Esophagus squamous epithelium (tissue), 5 donors: ENCODE measurements at regions not wholly inside any gene's neighbourhood (a gene's known extent, or its start where the extent isn't known, plus 50 kb on each side); places are given as distances from the start of the nearest gene placed in this dataset.
"Not testable (repeated sequence)": the region's sequence is repeated elsewhere in the genome, so short reads cannot be mapped to it uniquely, and the experiment has no call there.

Source experiments
- DNase-seq: peaks from one replicate; lab custom pipeline; 2025; lab: John Stamatoyannopoulos, UW
- H3K27ac ChIP-seq, 4 donors: fragments of 200-600 bp; sonication (generic); one replicate each; pipeline ENCODE4 v1.5.1; 2016 to 2019; ENCODE audit warnings: mild to moderate bottlenecking in 1 of 4
- H3K27me3 ChIP-seq, 4 donors: fragments of 200-600 bp; sonication (generic); 1 replicate in 3 of 4; 2 replicates in 1 of 4; pipeline versions ENCODE4 v1.5.1 to v1.6.0; 2017 to 2021; ENCODE audit warnings: antibody characterized with exemption in 1 of 4
- H3K36me3 ChIP-seq, 3 donors: fragments of 200-600 bp; sonication (generic); one replicate each; pipeline ENCODE4 v1.5.1; 2016 to 2019
- H3K4me1 ChIP-seq, 3 donors: fragments of 200-600 bp; sonication (generic); one replicate each; pipeline ENCODE4 v1.5.1; 2017 to 2019
- H3K4me3 ChIP-seq, 4 donors: fragments of 200-600 bp; sonication (generic); 1 replicate in 3 of 4; 2 replicates in 1 of 4; pipeline ENCODE4 v1.5.1; 2016 to 2019; ENCODE audit warnings: mild to moderate bottlenecking in 2 of 4, moderate library complexity in 1 of 4
- H3K9me3 ChIP-seq, 3 donors: fragments of 200-600 bp; sonication (generic); one replicate each; pipeline ENCODE4 v1.5.1; 2016 to 2019
- POLR2A ChIP-seq, 4 donors: fragments of 450-650 bp; IDR thresholded peaks; one replicate each; pipeline ENCODE4 v1.6.1; 2017; ENCODE audit warnings: antibody characterized with exemption in 4 of 4, mild to moderate bottlenecking in 4 of 4, moderate library complexity in 3 of 4
- WGBS, 2 donors: methylation state at CpG; one replicate each; pipeline ENCODE4 v1.1.5; 2018; 5-methylcytosine and 5-hydroxymethylcytosine counted together
- intact Hi-C: fragments of 100-400 bp; cut with DNase I; formaldehyde crosslinking; loops from one replicate; pipeline ENCODE4 v1.15.0; 2022
- TF ChIP-seq, protein P1 (sequence below), 6 experiments: fragments of 450-650 bp in 4 of 6; fragments of 200-600 bp in 2 of 6; sonication (generic) in 2 of 6; IDR thresholded peaks; one replicate each; pipeline ENCODE4 v1.5.1; 2016 to 2019; ENCODE audit warnings: antibody characterized with exemption in 6 of 6, mild to moderate bottlenecking in 4 of 6, moderate library complexity in 4 of 6
- donor health status: DM: yes; HTN: yes; CAD: no.

DNA sequence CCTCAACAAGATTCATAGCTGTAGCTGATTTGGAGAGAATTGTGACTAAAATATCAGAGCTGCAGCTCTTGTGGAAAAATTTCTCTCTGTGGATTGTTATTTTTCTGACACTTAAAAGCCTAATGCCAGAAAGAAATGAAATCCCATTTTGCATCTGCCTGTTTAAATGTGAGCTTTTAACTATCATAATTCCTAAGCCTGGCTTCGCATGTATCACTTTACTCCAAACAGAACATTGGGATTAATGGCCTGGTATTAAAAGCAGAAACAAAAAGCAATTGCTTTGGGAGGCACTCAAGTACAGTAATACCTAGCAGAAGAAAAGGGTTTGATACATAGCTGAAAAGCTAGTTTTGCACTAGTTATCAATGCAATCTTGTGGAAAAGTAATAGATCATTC is 164.2 kb upstream of the FSHR start:
- no peak overlapping the region for H3K27ac ChIP-seq
- H3K9me3 ChIP-seq: peaks cover 0 to 5% (median 3%) of the 10 kb centered on the region in 3 donors
- WGBS, 2 donors: 63 to 64% methylated on average over 1 of the region's 1 CpG
- no peak for DNase-seq
- intact Hi-C loops: no loop called here
- no peaks in the 10 kb centered on the region for H3K36me3 ChIP-seq
- no peaks in the 10 kb centered on the region for H3K4me1 ChIP-seq
- H3K27me3 ChIP-seq: no peaks in the 10 kb centered on the region
- no peak for TF ChIP-seq POLR2A (IDR thresholded peaks at IDR 0.05)
- TF ChIP-seq, protein P1, sequence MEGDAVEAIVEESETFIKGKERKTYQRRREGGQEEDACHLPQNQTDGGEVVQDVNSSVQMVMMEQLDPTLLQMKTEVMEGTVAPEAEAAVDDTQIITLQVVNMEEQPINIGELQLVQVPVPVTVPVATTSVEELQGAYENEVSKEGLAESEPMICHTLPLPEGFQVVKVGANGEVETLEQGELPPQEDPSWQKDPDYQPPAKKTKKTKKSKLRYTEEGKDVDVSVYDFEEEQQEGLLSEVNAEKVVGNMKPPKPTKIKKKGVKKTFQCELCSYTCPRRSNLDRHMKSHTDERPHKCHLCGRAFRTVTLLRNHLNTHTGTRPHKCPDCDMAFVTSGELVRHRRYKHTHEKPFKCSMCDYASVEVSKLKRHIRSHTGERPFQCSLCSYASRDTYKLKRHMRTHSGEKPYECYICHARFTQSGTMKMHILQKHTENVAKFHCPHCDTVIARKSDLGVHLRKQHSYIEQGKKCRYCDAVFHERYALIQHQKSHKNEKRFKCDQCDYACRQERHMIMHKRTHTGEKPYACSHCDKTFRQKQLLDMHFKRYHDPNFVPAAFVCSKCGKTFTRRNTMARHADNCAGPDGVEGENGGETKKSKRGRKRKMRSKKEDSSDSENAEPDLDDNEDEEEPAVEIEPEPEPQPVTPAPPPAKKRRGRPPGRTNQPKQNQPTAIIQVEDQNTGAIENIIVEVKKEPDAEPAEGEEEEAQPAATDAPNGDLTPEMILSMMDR (IDR thresholded peaks at IDR 0.05): no peak
- H3K4me3 ChIP-seq: no peak overlapping the region

DNA sequence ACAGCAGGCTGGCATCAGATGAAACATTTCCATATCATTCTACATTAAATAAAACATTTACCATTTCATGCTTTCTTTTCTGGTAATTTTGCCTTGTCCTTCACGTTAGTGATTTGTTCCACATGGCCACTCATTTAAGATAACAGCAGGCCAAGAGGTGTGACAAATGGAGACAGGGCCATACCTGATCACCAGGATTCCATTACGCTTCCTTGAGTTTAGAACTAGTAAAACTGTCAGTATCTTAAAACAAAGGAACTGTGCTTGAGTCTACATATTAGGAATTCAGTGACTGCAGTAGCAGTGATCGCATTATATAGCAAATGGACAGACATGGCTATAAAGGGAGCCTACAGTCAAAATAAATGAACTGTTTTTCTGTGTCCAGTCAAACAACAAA is 155.1 kb upstream of the FSHR start:
- DNase-seq: no peak
- Histone ChIP-seq H3K4me3 (no peak overlapping the region), H3K4me1 (no peaks in the 10 kb centered on the region), H3K36me3 (no peaks in the 10 kb centered on the region), H3K27me3 (no peaks in the 10 kb centered on the region), H3K27ac (no peak overlapping the region), H3K9me3 (no peaks in the 10 kb centered on the region)
- intact Hi-C loops: no loop called here
- TF ChIP-seq, protein P1 (IDR thresholded peaks at IDR 0.05): no peak
- no peak for TF ChIP-seq POLR2A (IDR thresholded peaks at IDR 0.05)
- WGBS, 2 donors: 68 to 72% methylated on average over 3 of the region's 3 CpGs

DNA sequence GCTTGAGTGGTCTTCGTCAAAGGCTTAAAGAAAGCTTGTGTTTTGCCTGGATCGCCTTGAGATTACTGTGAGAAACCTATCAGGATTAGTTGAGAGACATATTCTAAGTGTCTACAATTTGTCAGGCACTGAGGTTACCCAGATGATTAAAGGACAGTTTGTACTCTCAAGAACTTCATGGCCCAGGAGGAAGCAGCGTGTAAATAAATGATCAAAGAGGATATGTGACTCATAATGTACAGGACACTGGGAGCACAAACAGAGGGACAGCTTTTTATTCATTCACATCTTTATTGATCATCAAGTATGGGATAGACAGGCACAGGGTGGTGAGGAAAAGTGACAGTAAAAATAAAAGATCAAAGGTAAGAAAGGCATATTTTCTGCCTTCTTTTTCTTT is 152.6 kb upstream of the FSHR start:
- DNase-seq: no peak
- intact Hi-C loops: no loop called here
- no peak overlapping the region for H3K27ac ChIP-seq
- TF ChIP-seq POLR2A (IDR thresholded peaks at IDR 0.05): no peak
- TF ChIP-seq, protein P1 (IDR thresholded peaks at IDR 0.05): no peak
- H3K36me3 ChIP-seq: no peaks in the 10 kb centered on the region
- H3K9me3 ChIP-seq: no peaks in the 10 kb centered on the region
- H3K4me1 ChIP-seq: no peaks in the 10 kb centered on the region
- 27 to 54% methylated on average over 3 of the region's 3 CpGs for WGBS, 2 donors
- H3K27me3 ChIP-seq: no peaks in the 10 kb centered on the region
- H3K4me3 ChIP-seq: no peak overlapping the region

DNA sequence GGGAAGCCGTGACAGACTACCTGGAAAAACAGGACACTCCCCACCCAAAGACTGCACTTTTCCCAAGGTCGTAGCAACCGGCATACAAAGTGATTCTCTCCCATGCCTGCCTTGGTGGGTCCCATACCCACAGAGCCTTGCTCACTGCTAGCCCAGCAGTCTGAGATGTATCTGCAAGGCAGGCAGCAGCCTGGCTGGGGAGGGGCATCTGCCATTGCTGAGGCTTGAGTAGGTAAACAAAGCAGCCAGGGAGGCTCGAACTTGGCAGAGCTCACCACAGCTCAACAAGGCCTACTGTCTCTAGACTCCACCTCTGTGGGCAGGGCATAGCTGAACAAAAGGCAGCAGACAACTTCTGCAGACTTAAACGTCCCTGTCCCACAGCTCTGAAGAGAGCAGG is 144.4 kb upstream of the FSHR start:
- H3K27me3 ChIP-seq, DNase-seq, intact Hi-C loops, H3K36me3 ChIP-seq, H3K4me1 ChIP-seq, H3K4me3 ChIP-seq, H3K27ac ChIP-seq, H3K9me3 ChIP-seq: not testable (repeated sequence)
- WGBS, 2 donors: 73 to 81% methylated on average over 4 of the region's 5 CpGs

DNA sequence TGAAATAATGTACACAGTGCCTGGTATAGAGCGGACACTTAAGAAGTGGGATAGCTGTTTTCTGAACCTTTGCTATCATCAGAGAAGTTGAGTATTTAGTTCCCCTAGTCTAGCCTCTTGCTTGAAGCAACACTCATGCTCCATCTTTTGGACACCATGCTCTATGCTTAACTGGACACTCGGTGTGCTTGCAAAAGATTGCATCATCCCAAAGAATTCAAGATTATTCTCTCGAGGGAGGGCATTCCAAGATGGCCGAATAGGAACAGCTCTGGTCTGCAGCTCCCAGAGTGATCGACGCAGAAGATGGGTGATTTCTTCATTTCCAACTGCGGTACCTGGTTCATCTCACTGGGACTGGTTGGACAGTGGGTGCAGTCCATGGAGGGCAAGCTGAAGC is 143.9 kb upstream of the FSHR start:
- DNase-seq: no peak
- Histone ChIP-seq H3K9me3 (no peaks in the 10 kb centered on the region), H3K4me3 (no peak overlapping the region), H3K27ac (no peak overlapping the region), H3K27me3 (no peaks in the 10 kb centered on the region), H3K36me3 (no peaks in the 10 kb centered on the region), H3K4me1 (no peaks in the 10 kb centered on the region)
- WGBS, 2 donors: 82 to 91% methylated on average over 6 to 7 of the region's 7 CpGs
- intact Hi-C loops: no loop called here
- TF ChIP-seq, protein P1 (IDR thresholded peaks at IDR 0.05): no peak
- TF ChIP-seq POLR2A (IDR thresholded peaks at IDR 0.05): no peak
